ENCODE measurements at regions not wholly inside any gene's neighbourhood (a gene's known extent, or its start where the extent isn't known, plus 50 kb on each side); places are given as distances from the start of the nearest gene placed in this dataset.
"Not testable (repeated sequence)": the region's sequence is repeated elsewhere in the genome, so short reads cannot be mapped to it uniquely, and the experiment has no call there.

GRCh38 chr20:59490196-59491004, 113.9 kb upstream of the PHACTR3 start:
- H4K20me1 ChIP-seq (replicated peaks; ENCODE audit: control insufficient read depth, extremely low read depth, insufficient read depth, low read length); H2AFZ ChIP-seq (ENCODE audit: low read depth, low read length); H3K4me1 ChIP-seq (ENCODE audit: control insufficient read depth, extremely low read depth, insufficient read depth, low read length); H3K4me3 ChIP-seq (replicated peaks in 1 of 3; ENCODE audit: insufficient read depth in 1 of 3, low read depth in 1 of 3, low read length in 3 of 3); H3K9ac ChIP-seq (replicated peaks; ENCODE audit: extremely low read depth, insufficient read depth, low read length); H3K36me3 ChIP-seq (ENCODE audit: control insufficient read depth in 2 of 2, extremely low read depth in 1 of 2, insufficient read depth in 2 of 2, low read length in 2 of 2); DNase-seq (ENCODE audit: low read depth, low spot score); H3K79me2 ChIP-seq (ENCODE audit: control insufficient read depth, insufficient read depth, low read length); H3K9me1 ChIP-seq (replicated peaks; ENCODE audit: control insufficient read depth, extremely low read depth, insufficient read depth, low read length); CTCF ChIA-PET; H3K27me3 ChIP-seq (ENCODE audit: control insufficient read depth in 2 of 2, insufficient read depth in 2 of 2, low read length in 2 of 2); FAIRE-seq; POLR2A ChIA-PET; BruUV-seq (replicated peaks); H3K27ac ChIP-seq (ENCODE audit: insufficient read depth, low read depth, low read length); H3K9me3 ChIP-seq (replicated peaks; ENCODE audit: control insufficient read depth, insufficient read depth, low read length); dilution Hi-C loops (cut with MboI; ENCODE audit: extremely low pct_ligation_motif_present, low sequenced_read_pairs); H3K4me2 ChIP-seq (ENCODE audit: insufficient read depth, low read length): not testable (repeated sequence)
- intact Hi-C loops (cut with micrococcal nuclease) = loop anchor here (10.0 kb wide), 2 partner anchors 406 to 436 kb away; no protein-coding TSS in a partner anchor

DNA sequence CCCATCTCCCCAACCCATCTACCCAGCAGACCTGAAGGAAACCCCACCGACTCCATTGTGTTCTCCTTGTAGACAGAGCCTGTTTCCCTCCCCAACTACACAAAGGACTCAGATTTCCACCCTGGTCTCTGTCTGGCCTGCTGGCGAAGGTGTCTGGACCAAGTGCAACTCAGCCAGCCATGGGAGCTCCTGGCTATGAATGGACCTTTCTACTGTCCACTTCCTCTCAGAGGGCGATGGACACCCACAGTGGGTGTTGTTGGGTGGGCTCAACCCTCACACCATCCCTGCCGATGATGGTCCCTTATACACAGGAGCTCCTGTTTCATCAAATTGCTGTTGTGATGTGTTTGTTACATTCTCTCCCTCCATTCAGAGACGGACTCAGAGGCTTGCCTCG, 112.5 kb upstream of the PHACTR3 start:
- Histone ChIP-seq H3K9ac (replicated peaks; ENCODE audit: extremely low read depth, insufficient read depth, low read length) (no peak overlapping the region), H3K9me3 (replicated peaks; ENCODE audit: control insufficient read depth, insufficient read depth, low read length) (no peaks in the 10 kb centered on the region), H3K4me3 (replicated peaks in 1 of 3; ENCODE audit: insufficient read depth in 1 of 3, low read depth in 1 of 3, low read length in 3 of 3) (no peak overlapping the region), H3K79me2 (ENCODE audit: control insufficient read depth, insufficient read depth, low read length) (no peaks in the 10 kb centered on the region), H3K4me2 (ENCODE audit: insufficient read depth, low read length) (no peak overlapping the region), H3K4me1 (ENCODE audit: control insufficient read depth, extremely low read depth, insufficient read depth, low read length) (no peaks in the 10 kb centered on the region), H4K20me1 (replicated peaks; ENCODE audit: control insufficient read depth, extremely low read depth, insufficient read depth, low read length) (no peaks in the 10 kb centered on the region), H3K27me3 (ENCODE audit: control insufficient read depth in 2 of 2, insufficient read depth in 2 of 2, low read length in 2 of 2) (no peaks in the 10 kb centered on the region), H2AFZ (ENCODE audit: low read depth, low read length) (no peak overlapping the region), H3K27ac (ENCODE audit: insufficient read depth, low read depth, low read length) (no peak overlapping the region), H3K36me3 (ENCODE audit: control insufficient read depth in 2 of 2, extremely low read depth in 1 of 2, insufficient read depth in 2 of 2, low read length in 2 of 2) (no peaks in the 10 kb centered on the region), H3K9me1 (replicated peaks; ENCODE audit: control insufficient read depth, extremely low read depth, insufficient read depth, low read length) (no peaks in the 10 kb centered on the region)
- no peak for FAIRE-seq
- CTCF ChIA-PET = no interaction called here
- TF ChIP-seq POLR2AphosphoS5 (IDR thresholded peaks at IDR 0.05; ENCODE audit: insufficient read depth, low read depth, low read length) (no peak), GATA2 (IDR thresholded peaks at IDR 0.05; ENCODE audit: insufficient read depth, insufficient read length, low read depth, low read length) (no peak), FOS (IDR thresholded peaks at IDR 0.05; ENCODE audit: borderline replicate concordance, insufficient read depth, low read length) (no peak), MYC (IDR thresholded peaks at IDR 0.05; ENCODE audit: low read depth, low read length) (no peak)
- TF ChIP-seq, protein P1, sequence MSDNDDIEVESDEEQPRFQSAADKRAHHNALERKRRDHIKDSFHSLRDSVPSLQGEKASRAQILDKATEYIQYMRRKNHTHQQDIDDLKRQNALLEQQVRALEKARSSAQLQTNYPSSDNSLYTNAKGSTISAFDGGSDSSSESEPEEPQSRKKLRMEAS (IDR thresholded peaks at IDR 0.05; ENCODE audit: insufficient read depth, insufficient read length) = no peak
- intact Hi-C loops (cut with micrococcal nuclease) (loop anchor here (10.0 kb wide), 2 partner anchors 407 to 437 kb away; no protein-coding TSS in a partner anchor), dilution Hi-C loops (cut with MboI; ENCODE audit: extremely low pct_ligation_motif_present, low sequenced_read_pairs) (no loop called here)
- BruUV-seq (replicated peaks) = no TSS peak
- POLR2A ChIA-PET = no interaction called here
- no peak for DNase-seq (ENCODE audit: low read depth, low spot score)

Data from endothelial cell of umbilical vein (primary cell).